Right atrium auricular region (tissue), 2 donors: ENCODE measurements at regions not wholly inside any gene's neighbourhood (a gene's known extent, or its start where the extent isn't known, plus 50 kb on each side); places are given as distances from the start of the nearest gene placed in this dataset.
"Not testable (repeated sequence)": the region's sequence is repeated elsewhere in the genome, so short reads cannot be mapped to it uniquely, and the experiment has no call there.

Experiments used
- DNase-seq: peaks from one replicate; pipeline ENCODE4 v3.0.0-alpha.2; 2019; ENCODE audit warnings: low spot score
- H3K27ac ChIP-seq, 2 donors: fragments of 200-600 bp; sonication (generic); 1 replicate in 1 of 2; 2 replicates in 1 of 2; pipeline ENCODE4 v1.5.1; 2016 to 2019
- H3K27me3 ChIP-seq, 2 donors: fragments of 200-600 bp; sonication (generic); one replicate each; pipeline versions ENCODE4 v1.5.1 to v1.6.0; 2017 to 2019
- H3K36me3 ChIP-seq: fragments of 200-600 bp; sonication (generic); one replicate; pipeline ENCODE4 v1.5.1; 2016
- H3K4me1 ChIP-seq, 2 donors: fragments of 200-600 bp; sonication (generic); one replicate each; pipeline versions ENCODE4 v1.5.1 to v1.6.0; 2017 to 2019
- H3K4me3 ChIP-seq, 2 donors: fragments of 200-600 bp; sonication (generic); 1 replicate in 1 of 2; 2 replicates in 1 of 2; pipeline ENCODE4 v1.5.1; 2017 to 2019; ENCODE audit warnings: mild to moderate bottlenecking in 1 of 2, moderate library complexity in 1 of 2
- H3K9me3 ChIP-seq, 2 donors: fragments of 200-600 bp; sonication (generic); one replicate each; pipeline ENCODE4 v1.5.1; 2019
- TF ChIP-seq, protein P1 (sequence below), 2 donors: fragments of 200-600 bp; sonication (generic); IDR thresholded peaks; one replicate each; pipeline ENCODE4 v1.5.1; 2019; ENCODE audit warnings: antibody characterized with exemption in 2 of 2

GRCh38 chr14:53375599-53375998, 222.5 kb upstream of the DDHD1 start:
- H3K27ac ChIP-seq: peak overlapping the region in 1 of 2 donors; percentile 30
- TF ChIP-seq, protein P1, sequence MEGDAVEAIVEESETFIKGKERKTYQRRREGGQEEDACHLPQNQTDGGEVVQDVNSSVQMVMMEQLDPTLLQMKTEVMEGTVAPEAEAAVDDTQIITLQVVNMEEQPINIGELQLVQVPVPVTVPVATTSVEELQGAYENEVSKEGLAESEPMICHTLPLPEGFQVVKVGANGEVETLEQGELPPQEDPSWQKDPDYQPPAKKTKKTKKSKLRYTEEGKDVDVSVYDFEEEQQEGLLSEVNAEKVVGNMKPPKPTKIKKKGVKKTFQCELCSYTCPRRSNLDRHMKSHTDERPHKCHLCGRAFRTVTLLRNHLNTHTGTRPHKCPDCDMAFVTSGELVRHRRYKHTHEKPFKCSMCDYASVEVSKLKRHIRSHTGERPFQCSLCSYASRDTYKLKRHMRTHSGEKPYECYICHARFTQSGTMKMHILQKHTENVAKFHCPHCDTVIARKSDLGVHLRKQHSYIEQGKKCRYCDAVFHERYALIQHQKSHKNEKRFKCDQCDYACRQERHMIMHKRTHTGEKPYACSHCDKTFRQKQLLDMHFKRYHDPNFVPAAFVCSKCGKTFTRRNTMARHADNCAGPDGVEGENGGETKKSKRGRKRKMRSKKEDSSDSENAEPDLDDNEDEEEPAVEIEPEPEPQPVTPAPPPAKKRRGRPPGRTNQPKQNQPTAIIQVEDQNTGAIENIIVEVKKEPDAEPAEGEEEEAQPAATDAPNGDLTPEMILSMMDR (IDR thresholded peaks at IDR 0.05): no peak
- peaks cover 0 to 12% of the 10 kb centered on the region in 2 donors for H3K4me1 ChIP-seq
- no peak for DNase-seq
- no peaks in the 10 kb centered on the region for H3K36me3 ChIP-seq
- no peak overlapping the region for H3K4me3 ChIP-seq
- H3K9me3 ChIP-seq: no peaks in the 10 kb centered on the region
- H3K27me3 ChIP-seq: no peaks in the 10 kb centered on the region

- Histone ChIP-seq H3K4me3 (no peak overlapping the region), H3K27me3 (no peaks in the 10 kb centered on the region), H3K9me3 (no peaks in the 10 kb centered on the region), H3K36me3 (no peaks in the 10 kb centered on the region), H3K4me1 (peaks cover 0 to 5% of the 10 kb centered on the region in 2 donors), H3K27ac (peak overlapping the region; percentile 4 to 46)
- TF ChIP-seq, protein P1 (IDR thresholded peaks at IDR 0.05): no peak
- no peak for DNase-seq
Observed at GRCh38 chr14:53368711-53369201, 215.6 kb upstream of the DDHD1 start.

DNA sequence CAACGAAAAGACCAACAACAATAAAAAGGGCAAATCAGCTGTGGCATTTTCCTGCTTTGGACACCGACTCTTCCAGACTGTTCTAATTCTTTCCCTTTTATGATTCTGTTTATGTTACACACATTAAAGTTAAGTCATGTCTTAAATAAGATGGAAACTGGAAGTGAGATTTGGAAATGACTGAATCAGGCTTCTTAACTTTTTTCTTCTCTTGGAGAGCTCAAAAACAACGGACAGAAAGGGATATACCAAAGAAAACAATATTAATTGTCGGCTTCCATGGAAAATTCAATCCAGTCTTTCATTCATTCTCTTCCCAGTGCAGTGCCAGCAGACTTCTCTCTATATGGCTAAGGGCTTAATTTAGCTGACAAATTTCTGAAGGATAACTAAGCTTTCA, 214.9 kb upstream of the DDHD1 start:
- no peaks in the 10 kb centered on the region for H3K27me3 ChIP-seq
- no peak overlapping the region for H3K4me3 ChIP-seq
- no peaks in the 10 kb centered on the region for H3K9me3 ChIP-seq
- H3K4me1 ChIP-seq: peaks cover 0 to 5% of the 10 kb centered on the region in 2 donors
- no peak for DNase-seq
- peak overlapping the region; percentile 4 to 46 for H3K27ac ChIP-seq
- no peaks in the 10 kb centered on the region for H3K36me3 ChIP-seq
- TF ChIP-seq, protein P1 (IDR thresholded peaks at IDR 0.05): no peak

GRCh38 chr14:53367644-53368026, 214.5 kb upstream of the DDHD1 start:
- peaks cover 0 to 5% of the 10 kb centered on the region in 2 donors for H3K4me1 ChIP-seq
- no peaks in the 10 kb centered on the region for H3K27me3 ChIP-seq
- H3K4me3 ChIP-seq: no peak overlapping the region
- H3K9me3 ChIP-seq: no peaks in the 10 kb centered on the region
- no peak for DNase-seq
- no peaks in the 10 kb centered on the region for H3K36me3 ChIP-seq
- H3K27ac ChIP-seq: peak overlapping the region; percentile 4 to 46
- TF ChIP-seq, protein P1 (IDR thresholded peaks at IDR 0.05): no peak

- no peaks in the 10 kb centered on the region for H3K9me3 ChIP-seq
- peaks cover 0 to 5% of the 10 kb centered on the region in 2 donors for H3K4me1 ChIP-seq
- no peak overlapping the region for H3K4me3 ChIP-seq
- no peaks in the 10 kb centered on the region for H3K27me3 ChIP-seq
- no peak for DNase-seq
- H3K36me3 ChIP-seq: no peaks in the 10 kb centered on the region
- TF ChIP-seq, protein P1 (IDR thresholded peaks at IDR 0.05): no peak
- H3K27ac ChIP-seq: no peak overlapping the region
Observed at GRCh38 chr14:53365486-53366130, 212.5 kb upstream of the DDHD1 start.

- DNase-seq, H3K36me3 ChIP-seq, H3K4me1 ChIP-seq, H3K27ac ChIP-seq, H3K4me3 ChIP-seq, H3K27me3 ChIP-seq, H3K9me3 ChIP-seq: not testable (repeated sequence)
Observed at GRCh38 chr14:53362916-53363315, 209.8 kb upstream of the DDHD1 start.
